HPDE6-E6E7 (cell line): ENCODE measurements at regions not wholly inside any gene's neighbourhood (a gene's known extent, or its start where the extent isn't known, plus 50 kb on each side); places are given as distances from the start of the nearest gene placed in this dataset.

ENCODE experiments used
- DNase-seq: peaks from one replicate; pipeline ENCODE4 v3.0.0; 2011; ENCODE audit warnings: missing footprints; ENCODE audit errors: extremely low spot score

DNA sequence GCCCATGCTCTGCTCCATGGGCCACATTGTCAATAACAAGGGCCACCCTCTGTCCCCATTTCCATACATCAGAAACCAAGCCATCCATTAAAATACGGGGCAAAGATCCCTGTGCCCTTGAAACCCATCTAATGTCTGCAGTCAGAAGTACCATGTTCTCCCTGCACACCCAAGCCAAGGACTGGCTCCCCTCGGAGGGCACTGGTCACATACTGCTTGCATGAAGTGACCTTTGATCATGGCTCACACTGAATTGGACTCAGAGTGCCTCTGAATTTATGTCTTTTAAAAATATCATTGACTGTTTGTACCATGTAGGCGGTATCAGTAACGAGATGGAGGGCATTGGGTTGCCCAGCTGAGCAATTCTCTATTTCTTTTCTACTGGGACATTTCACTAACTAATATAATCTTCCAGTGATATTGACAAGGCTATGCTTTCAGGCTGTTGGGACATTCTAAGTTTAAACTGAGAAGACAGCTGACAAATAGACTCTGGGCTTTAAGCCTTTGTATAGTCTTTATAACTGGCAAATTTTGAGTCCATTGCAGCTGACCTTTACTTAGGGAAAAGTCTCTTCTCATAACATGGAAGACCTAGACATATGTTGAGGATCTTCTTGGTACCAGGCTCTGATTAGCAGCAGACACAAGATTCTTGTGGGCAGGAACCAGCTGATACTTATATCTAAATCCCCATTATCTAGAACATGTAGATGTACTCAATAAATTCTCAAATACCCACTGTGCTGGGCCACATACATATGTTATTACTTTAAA, 214.3 kb downstream of the MYCN start:
- no peak for DNase-seq

DNA sequence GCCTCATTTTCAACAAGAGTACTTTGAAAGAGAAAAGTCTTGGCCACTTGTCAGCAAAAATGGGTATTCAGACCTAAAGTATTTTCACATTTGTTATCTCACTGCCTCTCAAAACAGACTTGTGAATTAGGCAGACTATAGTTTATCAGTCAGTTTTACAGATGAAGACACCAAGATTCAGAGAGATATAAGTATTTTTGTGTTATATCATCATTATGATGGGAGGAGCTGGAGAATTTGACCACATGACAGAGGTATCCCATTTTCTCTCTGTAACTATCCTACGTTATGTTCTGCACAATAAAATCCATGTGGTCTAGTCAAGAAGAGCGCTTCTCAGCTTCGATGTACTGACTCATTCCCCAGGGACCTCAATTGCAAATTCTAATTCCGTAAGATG, 213.7 kb downstream of the MYCN start:
- DNase-seq, result no peak

DNA sequence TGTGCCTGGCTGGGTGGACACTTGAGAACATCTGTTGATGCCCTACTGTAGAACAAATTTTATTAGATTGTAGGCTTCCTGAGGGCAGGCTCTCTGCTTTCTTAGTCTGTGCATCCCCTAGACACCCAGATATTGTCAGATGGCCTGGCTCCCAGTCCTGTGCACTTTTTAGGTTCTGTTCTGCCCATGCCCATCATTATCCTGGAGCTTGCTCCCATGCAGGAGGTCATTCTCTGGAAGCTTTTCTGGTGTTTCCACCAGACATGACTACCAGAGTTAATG, 213.3 kb downstream of the MYCN start:
- no peak for DNase-seq

DNA sequence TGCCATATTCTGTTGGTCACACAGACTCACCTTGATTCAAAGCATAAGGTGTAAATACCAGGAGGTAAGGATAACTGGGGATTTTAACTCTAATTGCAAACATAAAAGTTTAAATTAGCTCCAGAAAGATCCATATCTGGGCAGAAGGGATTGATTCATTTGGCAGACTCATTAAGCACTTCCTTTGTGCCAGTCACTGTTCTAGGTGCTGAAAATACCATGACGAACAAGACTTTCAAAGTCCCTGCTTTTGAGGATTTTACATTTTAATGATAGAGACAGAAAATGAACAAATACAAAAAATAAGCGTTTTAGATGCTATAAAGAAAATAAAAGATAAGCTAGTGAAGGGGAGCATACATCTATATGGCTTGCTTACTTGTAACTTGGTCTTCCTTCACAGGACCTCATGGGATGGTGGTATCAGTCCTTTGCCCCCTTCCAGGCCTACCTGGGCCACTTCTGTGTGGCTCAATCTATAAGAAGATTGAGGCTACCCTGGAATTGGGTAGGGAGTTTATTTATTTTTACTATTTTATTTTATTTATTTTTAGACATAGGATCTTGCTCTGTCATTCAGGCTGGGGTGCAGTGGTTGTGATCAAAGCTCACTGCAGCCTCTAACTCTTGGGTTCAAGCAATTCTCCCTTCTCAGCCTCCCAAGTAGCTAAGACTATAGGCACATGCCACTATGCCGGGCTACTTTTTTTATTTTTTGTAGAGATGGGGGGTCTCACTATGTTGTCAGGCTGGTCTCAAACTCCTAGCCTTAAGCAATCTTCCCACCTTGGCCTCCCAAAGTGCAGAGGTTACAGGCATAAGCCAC, 212.8 kb downstream of the MYCN start:
- DNase-seq, result no peak

DNA sequence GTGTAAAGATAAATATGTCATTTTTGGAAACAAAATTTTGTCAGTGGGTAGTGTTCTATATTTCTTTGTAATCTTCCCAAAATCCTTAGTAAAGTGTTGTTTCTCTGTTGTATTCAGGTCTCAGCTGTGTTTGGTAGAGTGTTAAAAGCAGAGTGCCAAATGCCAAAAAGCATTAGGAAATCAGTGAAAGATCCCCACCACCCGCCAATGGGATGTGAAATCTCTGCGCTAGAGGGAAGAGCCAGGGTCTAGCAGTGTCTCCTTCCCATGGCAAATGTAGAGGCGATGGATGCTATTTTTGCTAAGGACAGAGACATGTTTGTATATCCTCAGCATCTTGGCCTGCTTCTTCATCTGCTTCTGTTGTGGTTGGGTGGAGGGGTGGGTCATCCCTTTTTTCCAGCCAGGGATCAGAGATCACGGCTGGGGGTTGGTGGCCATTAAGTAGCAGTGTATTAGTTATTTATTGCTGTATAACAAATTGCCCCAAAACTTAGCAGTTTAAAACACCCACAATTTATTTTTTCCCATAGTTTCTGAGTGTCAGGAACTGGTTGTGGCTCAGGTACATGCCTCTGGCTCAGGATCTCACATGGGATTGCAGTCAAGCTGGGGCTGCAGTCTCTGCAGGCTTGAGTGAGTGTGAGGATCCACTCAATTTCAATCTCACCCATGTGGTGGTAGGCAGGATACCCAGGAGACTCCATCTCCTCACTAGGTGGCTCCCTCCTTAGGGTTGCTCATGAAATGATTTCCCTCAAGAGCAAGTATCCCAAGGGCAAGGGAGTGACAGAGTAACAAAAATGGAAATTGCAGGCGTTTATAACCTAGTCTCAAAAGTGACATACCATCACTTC, 211.9 kb downstream of the MYCN start:
- DNase-seq, result no peak

DNA sequence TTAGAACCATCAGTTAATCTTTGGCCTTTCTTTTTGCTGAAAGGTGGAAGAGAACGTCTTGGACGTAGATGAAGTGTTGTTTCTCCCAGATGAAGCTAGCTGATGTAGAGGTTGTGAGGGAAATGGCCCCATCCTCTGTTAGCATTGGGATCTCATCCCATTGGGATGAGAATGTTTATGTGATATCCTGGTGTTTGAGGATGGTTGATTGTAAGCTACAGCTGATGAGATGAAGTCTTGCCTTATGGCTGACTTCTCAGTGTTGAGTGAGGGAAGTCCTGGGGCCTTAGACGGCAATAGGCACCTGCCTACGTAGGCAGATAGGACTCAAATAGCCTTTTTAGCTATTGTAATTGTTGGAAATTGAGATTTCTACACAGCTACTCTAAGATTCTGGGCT, 211.3 kb downstream of the MYCN start:
- DNase-seq, result no peak

DNA sequence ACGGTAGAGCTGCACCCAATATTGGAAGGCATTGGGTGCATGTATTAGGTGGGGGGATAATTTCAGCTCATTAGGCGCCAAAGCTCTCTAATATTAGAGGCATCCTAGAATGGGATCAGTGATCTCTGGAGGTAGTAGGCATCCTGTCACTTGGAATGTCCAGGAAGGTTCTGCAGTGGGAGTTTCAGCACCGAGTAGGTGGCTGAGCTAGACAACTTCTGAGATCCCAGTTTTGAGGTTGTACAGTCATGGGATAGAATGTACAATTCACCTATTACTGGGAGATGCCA, 210.9 kb downstream of the MYCN start:
- DNase-seq, result no peak

DNA sequence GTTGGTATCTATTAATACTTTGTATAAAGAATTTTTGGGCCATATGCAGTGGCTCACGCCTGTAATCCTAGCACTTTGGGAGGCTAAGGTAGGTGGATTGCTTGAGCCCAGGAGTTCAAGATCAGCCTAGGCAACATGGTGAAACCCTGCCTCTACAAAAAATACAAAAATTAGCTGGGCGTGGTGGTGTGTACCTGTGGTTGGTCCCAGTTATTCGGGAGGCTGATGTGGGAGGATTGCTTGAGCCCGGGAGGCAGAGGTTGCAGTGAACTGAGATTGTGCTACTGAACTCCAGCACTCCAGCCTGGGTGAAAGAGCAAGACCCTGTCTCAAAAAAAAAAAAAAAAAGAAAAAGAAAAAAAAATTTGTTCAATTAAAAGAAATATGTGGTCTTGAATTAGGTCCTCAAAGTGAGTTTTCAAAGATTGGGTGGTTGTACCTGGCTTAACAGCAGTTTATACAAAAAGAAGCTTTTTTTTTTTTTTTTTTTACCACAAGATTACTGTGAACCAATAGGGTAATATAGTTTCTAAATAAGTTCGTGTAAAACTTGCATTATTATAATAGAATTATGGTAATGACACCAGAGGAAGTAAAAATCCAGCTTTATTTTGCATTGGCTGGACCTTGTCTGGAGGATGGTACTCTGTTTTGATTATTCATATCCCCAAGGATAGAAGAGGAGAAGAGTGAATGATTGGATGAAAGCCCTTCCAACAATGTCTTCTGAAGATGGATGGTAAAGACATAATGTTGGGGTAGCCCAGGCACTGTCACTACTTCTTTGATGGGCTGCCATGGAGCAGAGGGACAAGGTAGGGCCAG, 210.3 kb downstream of the MYCN start:
- DNase-seq, result no peak

DNA sequence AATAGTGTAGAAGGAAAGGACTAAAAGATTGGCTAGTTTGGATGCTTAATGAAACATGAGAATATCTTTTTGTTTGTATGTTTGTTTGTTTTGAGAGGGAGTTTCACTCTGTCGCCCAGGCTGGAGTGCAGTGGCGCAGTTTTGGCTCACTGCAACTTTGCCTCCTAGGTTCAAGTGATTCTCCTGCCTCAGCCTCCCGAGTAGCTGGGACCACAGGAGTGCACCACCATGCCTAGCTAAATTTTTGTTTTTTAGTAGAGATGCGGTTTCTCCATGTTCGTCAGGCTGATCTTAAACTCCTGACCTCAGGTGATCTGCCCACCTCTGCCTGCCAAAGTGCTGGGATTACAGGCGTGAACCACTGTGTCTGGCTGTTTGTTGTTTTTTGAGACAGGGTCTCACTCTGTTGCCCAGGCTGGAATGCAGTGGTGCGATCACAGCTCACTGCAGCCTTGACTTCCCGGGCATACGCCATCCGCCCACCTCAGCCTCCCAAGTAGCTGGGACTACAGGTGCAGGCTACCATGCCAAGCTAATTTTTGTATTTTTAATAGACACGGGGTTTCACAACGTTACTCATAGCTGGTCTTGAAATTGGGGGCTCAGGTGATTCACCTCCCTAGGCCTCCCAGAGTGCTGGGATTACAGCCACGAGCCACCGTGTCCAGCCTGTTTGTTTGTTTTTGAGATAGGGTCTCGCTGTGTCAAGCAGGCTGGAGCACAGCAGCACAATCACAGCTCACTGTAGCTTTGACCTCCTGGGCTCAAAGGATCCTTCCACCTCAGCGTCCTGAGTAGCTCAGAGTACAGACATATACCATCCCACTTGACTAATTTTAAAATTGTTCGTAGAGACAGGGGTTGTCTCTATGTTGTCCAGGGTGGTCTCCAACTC, 209.2 kb downstream of the MYCN start:
- DNase-seq, result no peak

DNA sequence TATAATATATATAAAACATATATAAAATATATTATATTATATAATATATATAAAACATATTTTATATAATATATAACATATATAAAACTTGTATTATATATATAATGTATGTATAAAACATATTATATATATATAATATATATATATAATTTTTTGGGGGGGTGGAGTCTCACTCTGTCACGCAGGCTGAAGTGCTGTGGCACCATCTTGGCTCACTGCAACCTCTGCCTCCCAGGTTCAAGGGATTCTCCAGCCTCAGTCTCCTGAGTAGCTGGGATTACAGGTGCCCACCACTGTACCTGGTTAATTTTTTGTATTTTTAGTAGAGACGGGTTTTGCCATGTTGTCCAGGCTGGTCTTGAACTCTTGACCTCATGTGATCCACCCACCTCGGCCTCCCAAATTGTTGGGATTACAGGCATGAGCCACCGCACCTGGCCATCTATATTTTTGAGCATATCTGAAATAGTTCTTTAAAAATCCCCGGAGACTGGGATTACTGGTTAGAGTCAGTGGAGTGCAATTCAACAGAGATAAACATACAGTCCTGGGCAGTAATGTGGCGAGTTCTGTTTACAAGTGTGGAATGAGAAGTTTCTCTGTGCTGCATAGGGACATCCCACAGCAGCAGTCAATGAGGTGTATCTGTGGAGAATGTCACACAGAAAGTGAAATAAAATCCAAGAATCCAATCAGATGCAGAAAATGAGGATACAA, 208.4 kb downstream of the MYCN start:
- no peak for DNase-seq

DNA sequence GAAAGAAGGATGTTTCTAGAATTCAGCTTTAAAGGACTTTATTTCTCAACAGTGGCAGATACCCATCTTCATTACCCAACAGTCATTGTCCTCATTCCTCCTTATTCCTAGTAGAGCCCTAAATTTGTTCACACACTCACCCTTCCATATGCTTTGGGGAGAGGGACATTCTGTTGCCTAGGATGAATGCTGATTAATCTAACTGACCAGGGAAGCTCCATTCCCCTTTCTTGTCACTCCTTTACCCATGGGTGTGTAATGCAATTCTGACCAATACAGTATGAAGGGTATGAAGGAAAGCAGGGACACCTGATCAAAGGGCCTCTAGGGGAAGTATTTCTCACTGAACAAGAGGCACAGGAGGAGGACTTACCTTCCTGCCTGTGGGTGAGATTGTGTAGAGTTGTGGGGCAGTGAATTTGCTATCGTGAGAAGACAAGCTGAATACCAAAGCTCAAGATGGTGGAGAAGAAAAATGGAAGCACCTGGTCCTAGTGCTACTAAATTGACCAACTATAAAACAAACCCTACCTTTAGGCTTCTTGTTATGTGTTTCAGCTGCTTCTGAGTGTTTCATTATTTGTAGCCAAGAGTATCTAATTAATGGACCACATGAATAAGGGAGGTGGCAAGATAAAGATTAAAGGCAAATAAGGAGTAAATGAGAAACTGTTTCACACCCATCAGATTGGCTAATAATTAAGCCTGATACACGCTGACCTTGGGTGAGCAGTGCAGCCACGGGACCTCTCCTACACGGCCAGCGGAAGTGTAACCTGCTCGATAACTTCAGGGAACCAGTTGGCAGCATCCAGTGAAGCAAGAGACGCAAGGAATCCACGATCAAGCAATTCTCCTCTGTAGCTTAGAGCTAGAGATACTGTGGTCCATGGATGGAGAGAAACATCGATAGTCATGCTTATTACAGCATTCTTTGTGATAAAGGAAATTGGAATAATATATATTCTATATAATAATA, 202.3 kb downstream of the MYCN start:
- no peak for DNase-seq

DNA sequence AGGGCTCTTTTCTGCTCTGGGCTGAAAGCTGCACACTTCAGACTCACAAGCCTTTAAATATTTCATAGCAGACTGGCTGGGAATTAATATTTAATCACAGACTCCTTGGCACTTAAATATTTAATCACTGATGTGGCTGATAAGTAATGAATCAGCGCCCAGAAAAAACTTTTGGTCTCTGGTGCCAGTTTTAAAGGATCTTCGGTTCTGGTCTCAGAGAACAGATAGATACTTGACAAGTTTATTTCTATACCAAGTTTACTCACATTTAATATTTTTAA, 201.2 kb downstream of the MYCN start:
- DNase-seq, result no peak

DNA sequence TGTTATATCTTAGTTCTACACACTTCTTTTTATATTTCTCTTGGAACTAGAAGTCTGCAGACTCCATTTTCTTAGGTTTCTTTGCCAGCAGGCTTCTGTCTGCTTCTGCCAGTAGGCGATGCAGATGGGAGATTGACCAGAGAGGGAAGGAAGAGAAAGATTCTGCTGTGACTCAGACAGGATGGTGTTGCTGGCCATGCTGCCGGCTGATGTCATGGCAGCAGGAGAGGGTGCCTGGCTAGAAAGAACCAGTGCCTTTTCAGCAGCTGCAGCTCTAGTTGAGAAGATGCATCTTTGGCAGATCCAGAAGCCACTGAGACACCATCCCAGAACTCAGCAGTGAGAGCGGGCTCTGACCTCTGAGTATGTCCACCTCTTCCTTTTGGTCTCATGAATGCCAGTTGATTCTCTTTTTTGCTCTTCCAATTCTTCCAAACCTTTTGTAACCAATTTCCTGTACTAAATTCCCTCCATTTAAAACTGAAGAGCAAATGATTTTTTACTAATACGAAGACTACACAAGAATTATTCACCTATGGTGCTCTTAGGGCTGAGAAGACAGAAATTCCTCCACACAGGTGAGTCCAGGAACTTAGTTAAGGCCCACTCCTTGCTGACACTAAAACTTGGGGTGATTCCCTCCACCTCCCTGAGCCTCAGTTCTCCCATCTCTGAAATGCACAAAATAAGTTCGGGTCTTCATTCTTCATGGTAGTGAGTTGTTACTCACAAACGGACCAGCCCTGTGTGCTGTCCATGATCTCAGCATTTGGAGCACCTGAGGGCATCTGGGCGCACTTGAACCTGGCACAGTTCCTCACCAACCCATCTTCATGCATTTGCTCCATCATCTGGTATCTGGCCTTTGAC, 200.7 kb downstream of the MYCN start:
- DNase-seq, result no peak

DNA sequence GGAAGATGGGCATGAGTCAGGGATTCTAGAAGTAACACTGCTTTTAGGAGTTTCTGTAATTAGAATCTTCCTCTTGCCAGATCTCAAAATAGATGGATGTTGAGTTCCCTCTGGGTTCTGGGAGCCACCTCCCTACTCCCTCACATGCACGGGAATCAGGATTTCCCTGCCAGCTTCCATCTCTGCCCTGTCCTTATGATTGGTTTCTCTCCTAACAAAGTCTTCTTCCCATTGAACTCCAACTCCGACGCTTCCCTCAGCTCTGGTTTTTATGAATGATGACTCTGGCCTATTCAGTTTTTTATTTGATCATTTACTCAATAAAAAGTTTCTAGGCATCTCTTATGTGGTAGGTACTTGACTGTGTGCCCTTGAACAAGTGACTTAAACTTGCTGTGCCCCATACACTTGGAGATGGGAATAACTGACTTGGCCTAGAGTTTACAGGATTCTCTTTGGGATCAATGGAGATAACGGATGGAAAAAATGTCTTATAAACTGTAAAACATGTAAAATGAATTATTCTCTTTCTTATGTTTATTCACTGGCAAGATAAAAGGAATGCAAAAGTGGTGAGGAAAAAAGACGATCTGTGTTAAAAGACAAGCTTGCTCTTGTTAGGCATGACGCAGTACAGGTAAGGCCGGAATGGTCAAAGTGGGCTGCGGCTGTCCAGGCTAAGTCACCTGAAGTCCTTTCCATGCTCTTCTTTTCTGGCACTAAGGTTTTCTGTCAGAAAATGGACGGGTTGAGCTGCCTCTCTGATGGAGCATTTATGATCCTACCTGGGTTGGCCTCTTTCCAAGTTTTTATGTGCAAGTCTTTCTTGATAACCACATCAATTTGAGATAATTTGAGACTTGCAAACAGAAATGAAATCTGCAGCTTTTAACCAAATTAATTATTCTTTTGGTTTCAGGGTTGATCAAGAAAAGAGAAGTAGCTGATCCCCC, 199.6 kb downstream of the MYCN start:
- DNase-seq, result no peak

DNA sequence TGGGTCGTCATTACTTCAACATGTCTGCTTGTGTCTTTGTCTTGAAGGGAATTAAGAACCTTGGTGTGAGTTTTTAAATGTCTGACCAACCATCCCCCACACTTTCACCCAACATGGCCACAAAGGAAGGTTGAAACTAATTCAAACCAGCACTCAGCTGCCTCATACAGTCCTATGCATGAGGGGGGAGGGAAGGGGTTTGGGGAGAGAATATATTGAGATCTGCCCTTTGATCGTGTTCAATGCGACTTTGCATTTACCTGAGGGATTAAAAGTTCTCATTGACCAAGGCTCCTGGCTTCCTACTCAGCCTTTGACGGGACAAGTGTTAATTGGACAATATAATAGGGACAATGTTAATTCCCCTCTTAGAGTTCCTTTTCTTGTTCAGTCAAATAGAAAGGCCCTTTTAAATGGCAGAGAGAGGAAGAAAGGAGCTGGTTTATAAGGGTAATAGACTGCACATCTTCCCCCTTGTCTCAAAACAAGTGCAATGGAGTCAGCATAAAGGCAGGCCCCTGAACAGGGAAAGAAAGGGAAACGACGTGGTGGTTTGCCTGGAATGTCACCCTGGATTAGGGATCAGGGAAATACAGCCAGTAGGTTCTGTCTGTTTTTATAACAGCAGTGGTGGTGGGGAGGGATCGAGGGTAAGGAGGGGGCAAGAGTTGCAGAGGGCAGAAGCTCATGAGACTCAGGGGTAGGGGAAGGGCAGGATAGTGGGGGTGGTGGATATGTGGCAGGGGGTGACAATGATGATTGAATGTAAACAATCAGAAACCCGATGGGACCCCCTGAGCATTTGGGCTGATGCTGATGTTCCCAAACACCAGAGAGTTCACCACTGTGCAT, 198.7 kb downstream of the MYCN start:
- no peak for DNase-seq

DNA sequence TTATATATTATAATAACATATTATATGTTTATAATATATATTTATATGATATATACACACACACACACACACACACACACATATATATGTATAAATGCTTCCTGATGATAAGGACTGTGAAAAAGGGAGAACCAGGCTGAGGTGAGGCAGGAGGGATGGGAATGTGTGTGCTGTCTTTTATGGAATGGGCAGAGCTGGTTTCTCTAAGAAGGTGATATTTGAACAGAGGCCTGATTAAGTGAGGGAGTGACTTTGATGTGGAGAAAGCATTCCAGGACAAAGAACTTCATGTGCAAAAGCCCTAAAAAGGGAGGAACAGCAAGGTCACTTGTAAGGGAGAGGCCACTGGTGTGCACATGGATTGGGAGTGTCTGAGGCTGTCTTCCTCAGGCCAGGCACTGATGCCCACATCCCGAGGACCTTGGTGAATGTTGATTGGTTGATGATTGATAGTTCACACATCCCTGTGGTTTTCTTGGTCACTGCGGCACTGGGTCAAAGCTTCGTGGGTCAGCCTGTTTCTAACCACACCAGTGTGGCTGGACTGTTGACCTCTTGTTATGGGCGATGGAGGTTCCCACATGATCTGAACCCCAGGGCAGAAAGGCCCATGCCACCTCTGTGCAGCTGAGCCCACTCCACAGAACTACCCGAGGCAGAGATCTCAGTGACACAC, 196.9 kb downstream of the MYCN start:
- no peak for DNase-seq
